ENCODE measurements at regions not wholly inside any gene's neighbourhood (a gene's known extent, or its start where the extent isn't known, plus 50 kb on each side); places are given as distances from the start of the nearest gene placed in this dataset.
"Not testable (repeated sequence)": the region's sequence is repeated elsewhere in the genome, so short reads cannot be mapped to it uniquely, and the experiment has no call there.

DNA sequence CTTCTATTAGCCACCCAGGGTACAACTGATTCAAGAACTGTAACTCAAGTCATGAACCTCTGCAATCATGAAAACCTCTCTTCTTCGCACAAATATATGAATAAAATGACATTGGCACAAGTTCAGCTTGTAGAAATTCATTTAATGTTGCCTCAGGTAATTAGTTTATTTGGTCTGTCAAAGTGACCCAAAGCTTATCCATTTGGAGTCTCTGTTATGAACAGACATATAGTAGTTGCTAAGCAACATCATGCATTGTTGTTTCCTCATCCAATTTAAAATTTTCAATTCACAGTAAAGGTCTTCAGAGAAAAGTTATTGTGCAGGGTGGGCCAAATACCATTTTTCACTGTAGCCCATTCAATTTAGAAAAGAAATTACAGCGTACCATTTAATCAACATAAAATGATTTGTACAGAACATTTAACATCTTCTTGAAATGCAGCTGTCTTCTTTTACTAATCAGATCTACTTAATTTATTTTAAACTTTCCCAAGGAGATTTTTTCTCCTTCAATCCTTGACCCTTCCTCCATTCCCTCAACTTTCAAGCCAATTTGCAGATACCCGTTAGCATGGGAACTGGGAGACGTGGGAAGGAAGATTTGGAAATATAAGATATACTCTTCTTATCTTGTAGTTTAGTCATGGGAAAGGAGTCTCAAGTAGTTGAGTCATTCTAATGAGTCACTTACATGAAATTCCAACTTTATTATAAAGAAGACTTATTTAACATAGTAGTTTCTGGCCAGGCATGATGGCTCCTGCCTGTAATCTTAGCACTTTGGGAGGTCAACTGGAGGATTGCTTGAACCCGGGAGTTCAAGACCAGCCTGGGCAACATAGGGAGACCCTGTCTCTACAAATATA, 231.3 kb downstream of the ATPSCKMT start:
- peak; percentile 73 to 76 for DNase-seq (ENCODE audit: low read depth in 2 of 2)

DNA sequence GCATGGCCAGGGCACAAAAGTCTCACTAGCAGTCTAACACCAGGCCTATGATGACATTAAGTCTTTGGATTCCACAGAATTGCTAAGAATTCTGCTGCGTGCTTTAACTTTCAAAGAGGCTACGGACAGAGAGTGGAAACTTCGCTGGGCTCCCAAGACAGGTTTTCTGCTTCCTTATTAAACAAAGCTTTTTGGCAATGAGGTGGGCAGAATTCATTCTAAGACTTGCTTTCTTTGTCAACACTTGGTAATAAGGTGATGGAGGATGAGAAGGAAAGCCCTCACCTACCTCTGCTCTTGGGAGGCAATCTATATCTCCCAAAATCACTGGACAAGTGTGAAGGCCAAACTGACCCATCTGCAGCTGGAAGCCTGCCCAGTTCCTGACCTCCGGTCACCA, 231.9 kb downstream of the ATPSCKMT start:
- DNase-seq (ENCODE audit: low read depth in 2 of 2): no peak

DNA sequence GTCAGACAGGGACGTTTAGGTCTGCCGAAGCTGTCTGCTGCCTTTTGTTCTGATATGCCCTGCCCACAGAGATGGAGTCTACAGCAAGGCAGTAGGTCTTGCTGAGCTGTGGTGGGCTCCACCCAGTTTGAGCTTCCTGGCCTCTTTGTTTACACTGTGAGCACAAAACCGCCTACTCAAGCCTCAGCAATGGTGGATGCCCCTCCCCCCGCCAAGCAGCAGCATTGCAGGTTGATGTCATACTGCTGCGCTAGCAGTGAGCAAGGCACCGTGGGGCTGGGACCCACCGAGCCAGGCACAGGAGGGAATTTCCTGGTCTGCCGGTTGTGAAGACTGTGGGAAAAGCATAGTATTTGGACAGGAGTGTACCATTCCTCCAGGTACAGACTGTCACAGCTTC, 233.1 kb downstream of the ATPSCKMT start:
- DNase-seq (ENCODE audit: low read depth in 2 of 2): not testable (repeated sequence)

DNA sequence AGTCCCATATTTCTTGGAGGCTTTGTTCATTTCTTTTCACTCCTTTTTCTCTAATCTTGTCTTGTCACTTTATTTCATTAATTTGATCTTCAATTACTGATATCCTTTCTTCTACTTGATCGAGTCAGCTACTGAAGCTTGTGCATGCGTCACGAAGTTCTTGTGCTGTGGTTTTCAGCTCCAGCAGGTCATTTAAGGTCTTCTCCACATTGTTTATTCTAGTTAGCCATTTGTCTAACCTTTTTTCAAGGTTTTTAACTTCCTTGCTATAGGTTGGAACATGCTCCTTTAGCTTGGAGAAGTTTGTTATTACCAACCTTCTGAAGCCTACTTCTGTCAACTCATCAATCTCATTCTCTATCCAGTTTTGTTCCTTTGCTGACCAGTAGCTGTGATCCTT, 234.0 kb downstream of the ATPSCKMT start:
- not testable (repeated sequence) for DNase-seq (ENCODE audit: low read depth in 2 of 2)

DNA sequence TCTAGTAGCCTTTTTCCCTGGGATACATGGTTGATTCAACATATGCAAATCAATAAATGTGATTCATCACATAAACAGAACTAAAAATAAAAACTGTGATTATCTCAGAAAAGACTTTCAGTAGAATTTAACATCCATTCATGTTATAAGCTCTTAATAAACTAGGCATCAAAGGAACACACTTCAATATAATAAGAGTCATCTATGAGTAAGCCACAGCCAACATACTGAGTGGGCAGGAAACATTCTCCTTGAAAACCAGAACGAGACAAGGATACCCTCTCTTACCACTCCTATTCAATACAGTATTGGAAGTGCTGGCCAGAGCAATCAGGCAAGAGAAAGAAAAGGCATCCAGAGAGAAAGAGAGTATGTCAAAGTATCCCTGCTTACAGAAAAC, 239.9 kb downstream of the ATPSCKMT start:
- no peak for DNase-seq (ENCODE audit: low read depth in 2 of 2)

DNA sequence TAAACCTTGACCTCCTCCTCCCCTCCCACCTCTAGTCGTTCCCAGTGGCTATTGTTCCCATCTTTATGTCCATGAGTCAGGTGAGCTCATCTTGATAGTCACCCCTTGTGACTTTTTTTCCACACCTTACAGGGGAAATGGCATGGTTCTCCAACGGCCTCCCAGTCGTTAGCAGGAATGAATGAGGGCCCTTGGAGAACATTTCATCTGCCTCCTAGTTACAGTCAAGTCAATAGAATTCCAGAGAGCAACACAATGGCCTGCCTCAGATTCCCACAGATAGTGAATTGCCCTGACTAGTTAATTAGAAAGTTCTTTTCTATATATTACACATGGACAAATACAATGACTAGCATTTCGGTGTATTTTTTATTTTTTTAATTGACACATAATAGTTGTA, 262.6 kb downstream of the ATPSCKMT start:
- no peak for DNase-seq (ENCODE audit: low read depth in 2 of 2)

DNA sequence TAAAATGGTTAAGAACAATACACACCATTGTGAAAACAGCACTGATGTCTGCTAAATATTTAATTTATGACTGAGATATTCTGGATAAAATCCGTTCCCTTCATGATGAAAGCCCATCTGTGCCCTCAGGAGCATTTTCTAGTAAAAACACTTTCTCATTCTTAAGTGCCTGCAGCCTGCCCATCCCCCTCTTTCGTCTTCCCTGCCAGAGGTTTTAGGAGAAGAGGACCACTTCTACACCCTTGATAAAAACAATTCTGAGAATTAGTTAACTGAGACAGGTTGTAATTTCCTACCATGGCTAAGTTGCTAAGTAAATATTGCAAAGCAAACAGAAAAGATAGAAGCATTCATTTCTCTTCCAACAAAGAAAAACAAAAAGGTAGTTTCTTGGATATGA, 272.6 kb downstream of the ATPSCKMT start:
- DNase-seq (ENCODE audit: low read depth in 2 of 2): no peak

DNA sequence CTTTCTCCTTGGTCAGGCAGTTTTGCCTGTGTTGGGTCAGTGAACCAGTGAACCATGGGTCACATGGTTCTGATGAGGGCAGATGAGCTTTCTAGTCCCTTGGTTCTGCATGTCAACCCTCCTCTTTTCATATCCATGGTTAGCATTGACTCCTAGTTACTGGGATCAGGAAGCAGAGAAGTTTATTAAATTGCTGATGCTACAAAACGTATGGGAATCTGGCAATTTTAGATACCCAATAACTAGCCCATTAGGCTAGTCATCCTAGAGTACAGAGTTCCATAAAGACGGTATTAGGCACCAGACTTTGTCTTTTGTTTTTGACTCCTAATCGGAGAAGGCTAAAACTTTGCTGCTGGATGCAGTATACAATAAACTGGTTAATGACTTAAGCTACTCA, 273.1 kb downstream of the ATPSCKMT start:
- DNase-seq (ENCODE audit: low read depth in 2 of 2): no peak

DNA sequence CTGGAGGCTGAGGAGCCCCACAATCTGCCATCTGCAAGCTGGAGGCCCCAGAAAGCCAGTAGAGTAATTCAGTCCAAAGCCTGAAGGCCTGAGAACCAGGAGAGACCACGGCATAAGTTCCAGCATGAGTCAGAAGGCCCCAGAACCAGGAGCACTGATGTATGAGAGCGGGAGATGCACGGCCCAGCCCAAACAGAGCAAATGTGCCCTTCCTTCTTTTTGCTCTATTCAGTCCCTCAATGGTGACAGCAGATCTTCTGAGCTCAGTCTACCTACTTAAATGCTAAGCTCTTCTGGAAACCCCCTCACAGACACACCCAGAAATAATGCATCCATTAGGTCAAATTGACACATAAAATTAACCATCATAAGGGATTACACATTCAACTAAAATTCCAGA, 277.6 kb downstream of the ATPSCKMT start:
- DNase-seq (ENCODE audit: low read depth in 2 of 2): no peak

DNA sequence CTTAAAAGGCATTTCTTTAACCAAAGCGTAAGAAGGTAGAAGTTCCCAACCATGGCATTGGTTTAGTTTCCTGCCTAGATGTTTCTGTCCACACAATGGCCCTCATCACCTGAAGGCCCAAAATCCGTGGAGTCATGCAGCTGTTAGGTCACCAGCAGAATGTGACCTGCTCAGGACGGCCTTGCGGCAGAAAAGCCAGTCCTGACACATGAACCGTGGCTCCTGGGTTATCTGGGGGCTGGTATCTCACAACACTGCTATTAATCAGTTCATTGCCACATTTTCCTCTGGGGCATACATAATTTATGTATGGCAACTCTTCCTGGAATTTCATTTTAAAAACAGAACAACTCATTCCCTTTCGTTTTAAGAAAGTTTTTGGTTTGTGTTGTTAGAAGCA, 278.4 kb downstream of the ATPSCKMT start:
- DNase-seq (ENCODE audit: low read depth in 2 of 2): no peak

DNA sequence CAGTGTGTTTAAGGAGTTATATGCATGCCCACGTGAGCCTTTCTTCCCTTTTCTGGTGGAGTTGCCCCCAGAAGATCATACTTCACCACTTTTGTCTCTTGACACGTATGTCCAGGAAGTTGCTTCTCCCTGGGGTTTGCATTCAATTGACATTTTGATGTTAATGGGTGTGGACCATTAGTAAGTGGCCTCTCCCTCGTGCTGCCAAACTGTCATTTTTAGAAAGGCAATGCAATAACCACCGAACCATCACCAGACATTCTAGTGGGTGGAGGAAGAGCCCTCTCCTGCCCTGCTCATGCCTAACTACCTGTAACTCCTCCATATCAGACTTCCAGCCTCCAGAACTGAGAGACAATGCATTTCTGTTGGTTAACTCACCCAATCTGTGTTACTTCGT, 290.8 kb downstream of the ATPSCKMT start:
- DNase-seq (ENCODE audit: low read depth in 2 of 2): no peak

DNA sequence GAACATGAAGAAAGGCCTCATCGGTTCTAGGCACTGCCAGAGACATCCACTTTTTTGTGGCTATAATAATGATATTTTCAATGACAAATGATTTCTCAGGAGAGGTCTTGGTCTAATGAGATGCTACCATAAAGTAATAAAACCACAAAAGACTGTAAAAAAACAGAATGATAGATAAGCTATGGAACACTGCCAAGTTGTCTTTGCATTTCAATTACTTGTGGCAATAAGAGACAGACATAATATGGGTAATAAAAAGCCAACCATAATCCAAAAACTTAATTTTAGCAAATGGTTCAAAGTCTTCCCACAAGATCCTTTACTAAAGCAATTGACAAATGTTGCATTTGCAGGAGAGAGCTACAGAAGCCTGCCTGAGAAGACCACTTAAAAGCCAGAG, 292.5 kb downstream of the ATPSCKMT start:
- no peak for DNase-seq (ENCODE audit: low read depth in 2 of 2)

DNA sequence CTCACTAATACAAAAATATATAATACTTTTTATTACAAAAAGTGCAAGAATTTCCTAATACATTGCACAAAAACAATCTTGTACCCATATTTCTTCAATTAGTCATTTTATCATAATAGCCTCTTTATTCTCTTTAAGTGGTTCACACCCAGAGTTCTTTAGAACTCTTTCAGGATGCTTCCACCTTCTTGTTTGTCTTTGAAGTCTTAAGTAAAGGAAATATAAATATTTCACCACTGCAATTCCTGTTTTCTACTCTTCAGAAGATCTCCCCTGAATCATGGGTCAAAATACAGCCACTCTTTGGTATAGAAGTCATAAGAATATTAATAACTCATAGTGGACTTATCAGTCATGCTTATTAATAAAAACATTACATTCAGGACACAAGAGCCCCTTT, 293.0 kb downstream of the ATPSCKMT start:
- no peak for DNase-seq (ENCODE audit: low read depth in 2 of 2)

DNA sequence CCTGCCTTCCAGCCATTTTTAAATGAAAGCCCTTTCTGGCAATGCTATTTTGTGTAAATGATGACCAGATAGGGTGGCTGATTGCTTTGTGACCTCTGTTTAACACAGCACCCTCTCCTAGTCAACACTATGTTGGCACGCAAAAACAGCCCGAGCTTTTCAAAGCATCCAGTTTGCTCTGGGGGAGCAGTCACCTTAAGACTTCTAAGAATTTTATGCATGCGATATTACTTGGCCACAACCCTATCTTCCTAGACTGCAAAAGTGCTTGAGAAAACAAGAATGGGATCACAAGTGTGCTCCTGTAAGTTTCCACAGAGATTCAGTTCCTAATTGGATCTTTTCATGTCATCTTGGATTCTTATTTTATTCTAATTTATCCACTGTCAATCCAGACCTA, 294.1 kb downstream of the ATPSCKMT start:
- no peak for DNase-seq (ENCODE audit: low read depth in 2 of 2)

DNA sequence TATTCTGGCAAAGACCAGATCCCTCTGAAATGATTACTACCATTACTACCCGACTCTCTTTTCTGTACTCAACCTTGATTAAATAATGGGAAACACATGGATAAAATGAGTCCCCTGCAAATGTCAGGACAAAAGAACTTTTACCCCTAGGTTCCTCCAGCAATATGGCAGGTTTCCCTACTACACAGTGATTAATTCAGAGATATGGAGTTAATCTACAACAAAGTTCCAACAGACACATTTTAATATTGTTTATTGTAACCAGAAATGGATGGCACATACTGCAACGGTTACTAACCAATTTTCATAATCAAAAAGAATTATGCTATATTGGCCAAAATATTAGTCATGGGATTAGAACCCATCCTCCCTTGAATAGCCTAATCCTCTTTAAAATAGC, 294.8 kb downstream of the ATPSCKMT start:
- DNase-seq (ENCODE audit: low read depth in 2 of 2): no peak

DNA sequence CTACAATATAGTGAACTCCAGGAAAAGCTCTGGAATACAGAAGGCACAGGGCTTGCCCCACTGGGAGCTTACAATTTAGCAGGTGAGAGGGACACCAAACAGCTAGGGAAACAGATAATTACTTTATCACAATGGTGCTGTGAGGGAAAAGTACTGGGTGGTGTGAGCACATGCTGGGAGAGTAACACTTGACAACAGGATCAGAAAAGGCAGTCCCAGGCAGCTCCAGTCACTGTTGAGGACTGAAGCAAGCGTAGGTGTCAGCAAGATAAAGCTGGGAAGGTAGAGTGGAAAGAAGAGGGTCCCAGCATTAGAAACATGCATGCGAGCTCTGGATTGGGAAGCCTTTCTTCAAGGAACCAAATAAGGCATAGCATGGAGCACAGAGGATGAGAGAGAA, 296.0 kb downstream of the ATPSCKMT start:
- DNase-seq (ENCODE audit: low read depth in 2 of 2): no peak

DNA sequence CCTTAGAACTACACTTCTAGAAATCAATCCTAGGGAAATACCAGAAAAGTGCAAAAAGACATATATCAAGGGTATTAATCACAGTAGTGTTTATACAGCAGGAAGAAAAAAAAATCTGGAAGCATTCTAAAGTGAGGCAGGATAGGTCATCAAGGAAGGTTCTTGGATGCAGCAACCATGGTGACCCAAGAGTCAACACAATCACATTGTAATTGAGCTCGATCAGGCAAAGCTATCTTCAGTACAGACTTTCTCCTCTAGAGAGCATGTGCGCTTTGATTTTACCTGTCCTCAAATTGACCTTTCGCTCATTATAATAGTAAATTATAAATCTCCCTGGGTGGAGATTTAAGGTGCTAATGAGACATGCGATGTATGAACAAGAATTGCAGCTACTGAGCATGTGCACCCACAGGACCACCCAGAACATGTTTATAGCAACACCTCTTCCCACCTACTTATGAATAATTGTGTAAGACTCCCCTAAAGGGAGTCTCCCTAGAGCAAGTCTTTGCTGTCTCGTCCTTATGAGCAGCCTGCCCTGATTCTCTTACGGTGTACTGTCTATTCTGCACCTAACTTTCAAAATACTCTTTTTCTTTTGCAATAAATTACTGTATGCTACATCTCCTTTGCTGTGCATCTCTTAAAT, 297.7 kb downstream of the ATPSCKMT start:
- no peak for DNase-seq (ENCODE audit: low read depth in 2 of 2)

DNA sequence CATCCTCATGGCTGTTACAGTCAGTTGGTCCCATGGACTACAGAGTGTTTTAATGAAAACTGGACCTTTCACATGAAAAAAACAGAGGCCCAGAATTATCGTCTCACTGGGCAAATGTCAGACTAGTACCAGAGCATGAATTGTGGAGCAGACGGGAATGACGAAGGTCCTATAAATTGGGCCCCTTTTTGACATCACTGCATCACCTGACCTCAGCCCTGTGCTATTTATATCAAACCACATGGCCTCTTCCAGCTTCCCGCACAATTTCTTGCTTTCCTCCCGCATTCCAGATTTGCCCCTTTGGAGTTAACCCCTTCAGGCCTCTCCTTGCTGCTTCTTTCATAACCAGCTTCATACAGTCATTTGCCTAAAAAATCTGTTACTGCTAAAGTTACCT, 301.7 kb downstream of the ATPSCKMT start:
- no peak for DNase-seq (ENCODE audit: low read depth in 2 of 2)

DNA sequence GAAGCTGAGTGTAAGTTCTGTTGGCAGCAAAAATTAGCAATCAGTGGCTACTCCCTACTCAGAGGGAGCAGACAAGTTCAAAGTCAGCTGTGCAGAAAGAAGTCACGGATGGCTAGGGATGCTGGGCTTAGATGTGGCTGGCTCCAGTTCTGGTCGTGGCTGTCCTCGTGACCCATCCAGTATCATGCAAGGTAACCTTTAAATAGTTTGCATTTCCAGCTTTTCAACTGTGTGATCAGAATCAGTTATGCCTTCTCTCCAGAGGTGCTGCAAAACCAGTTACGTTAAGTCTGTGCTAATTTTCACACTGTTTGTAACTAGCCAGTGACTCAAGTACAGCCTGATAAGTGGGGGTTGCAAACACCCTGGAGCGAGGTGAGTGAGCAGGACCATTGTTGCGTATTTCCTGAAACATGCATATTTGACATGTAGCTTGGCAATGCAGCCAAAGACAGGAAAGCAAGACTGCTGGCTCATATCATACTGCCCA, 302.4 kb downstream of the ATPSCKMT start:
- DNase-seq (ENCODE audit: low read depth in 2 of 2): no peak

DNA sequence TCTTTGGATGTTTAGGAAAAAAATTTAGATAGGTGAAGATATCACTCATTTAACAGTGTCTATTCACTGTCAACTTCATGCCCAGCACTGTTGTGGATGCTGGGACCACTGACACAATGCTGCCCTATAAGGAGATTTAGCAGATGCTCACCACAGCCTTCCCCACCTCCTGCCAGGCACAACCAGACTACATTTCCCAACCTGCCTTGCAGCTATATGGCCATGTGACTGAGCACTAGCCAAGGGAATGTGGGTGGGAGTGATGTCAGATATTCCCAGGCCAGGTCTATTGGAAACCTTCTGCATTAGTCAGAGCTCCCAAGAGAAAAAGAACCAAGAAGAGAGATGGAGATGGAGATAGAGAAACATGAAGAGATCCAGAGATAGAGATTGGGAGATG, 302.6 kb upstream of the TAS2R1 start:
- DNase-seq (ENCODE audit: low read depth in 2 of 2): peak; percentile 37 to 49

DNA sequence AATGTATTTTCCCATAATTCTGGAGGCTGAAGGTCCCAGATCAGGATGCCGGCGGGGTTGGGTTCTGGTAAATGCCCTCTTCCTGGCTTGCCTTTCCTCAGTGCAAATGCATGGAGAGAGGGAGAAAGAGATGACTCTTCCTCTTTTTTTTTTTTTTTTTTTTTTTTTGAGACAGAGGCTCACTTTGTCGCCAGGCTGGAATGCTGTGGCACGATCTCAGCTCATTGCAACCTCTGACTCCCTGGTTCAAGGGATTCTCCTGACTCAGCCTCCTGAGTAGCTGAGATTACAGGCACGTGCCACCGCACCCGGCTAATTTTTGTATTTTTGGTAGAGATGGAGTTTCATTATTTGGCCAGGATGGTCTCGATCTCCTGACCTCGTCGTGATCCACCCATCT, 300.0 kb upstream of the TAS2R1 start:
- no peak for DNase-seq (ENCODE audit: low read depth in 2 of 2)

DNA sequence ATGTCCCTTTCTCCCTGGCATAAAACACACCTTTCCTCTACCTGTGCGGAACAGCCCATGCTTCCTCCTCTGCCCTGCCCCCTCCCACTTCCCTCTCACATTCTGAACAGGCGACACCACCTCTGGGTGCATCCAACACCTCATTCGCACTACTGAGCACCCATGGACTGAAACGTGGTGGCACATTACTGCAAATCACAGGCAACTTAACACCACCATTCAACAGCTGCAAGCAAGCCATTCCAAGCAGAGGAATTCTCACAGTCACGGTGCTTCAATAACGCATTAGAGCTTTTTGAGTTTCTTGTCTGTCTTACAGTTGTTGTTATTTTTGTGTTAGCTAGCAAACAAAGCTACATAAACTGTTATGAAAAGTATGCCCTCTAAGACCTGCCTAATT, 298.2 kb upstream of the TAS2R1 start:
- no peak for DNase-seq (ENCODE audit: low read depth in 2 of 2)

DNA sequence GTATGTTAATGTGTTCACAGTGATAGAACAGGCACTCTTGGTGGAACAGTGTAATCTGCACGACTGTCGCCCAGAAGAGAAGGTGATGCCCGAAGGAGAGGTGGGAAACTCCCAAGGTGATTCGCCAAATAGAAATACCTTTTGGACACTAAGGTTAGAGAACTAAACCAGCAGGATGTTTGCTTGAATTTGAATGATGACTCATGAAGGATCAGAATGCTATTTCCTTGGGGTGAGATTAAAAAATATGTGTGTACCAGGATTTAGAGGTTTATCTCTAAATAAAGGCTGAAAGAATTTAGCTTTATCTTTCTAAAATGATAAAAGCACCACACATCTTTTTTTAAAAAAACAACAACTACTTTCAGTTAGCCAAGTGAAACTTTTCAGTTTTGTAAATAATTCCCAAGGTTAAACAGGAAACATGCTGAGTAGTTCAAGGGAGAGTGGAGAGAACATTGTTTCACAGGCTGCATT, 297.4 kb upstream of the TAS2R1 start:
- no peak for DNase-seq (ENCODE audit: low read depth in 2 of 2)

All from fibroblast of skin of left quadriceps (primary cell).